IPS-15b (cell line): ENCODE measurements at regions not wholly inside any gene's neighbourhood (a gene's known extent, or its start where the extent isn't known, plus 50 kb on each side); places are given as distances from the start of the nearest gene placed in this dataset.
"Not testable (repeated sequence)": the region's sequence is repeated elsewhere in the genome, so short reads cannot be mapped to it uniquely, and the experiment has no call there.

ENCODE experiments used
- H3K27me3 ChIP-seq: one replicate; pipeline ENCODE4 v1.6.1; 2013; ENCODE audit warnings: low read length; ENCODE audit not compliant: control insufficient read depth, insufficient read depth
- H3K36me3 ChIP-seq: one replicate; pipeline ENCODE4 v1.6.1; 2013; ENCODE audit warnings: low read length; ENCODE audit not compliant: control insufficient read depth, insufficient read depth
- H3K4me1 ChIP-seq: one replicate; pipeline ENCODE4 v1.6.1; 2013; ENCODE audit warnings: mild to moderate bottlenecking, low read length; ENCODE audit not compliant: control insufficient read depth, insufficient read depth
- H3K4me3 ChIP-seq: one replicate; pipeline ENCODE4 v1.5.1; 2013; ENCODE audit warnings: low read depth, low read length
- H3K9ac ChIP-seq: one replicate; pipeline ENCODE4 v1.6.1; 2013; ENCODE audit warnings: low read depth, mild to moderate bottlenecking, low read length
- H3K9me3 ChIP-seq: one replicate; pipeline ENCODE4 v1.6.1; 2013; ENCODE audit warnings: mild to moderate bottlenecking, low read length; ENCODE audit not compliant: control insufficient read depth, insufficient read depth

GRCh38 chr20:47917549-47918070 is 132.3 kb upstream of the SULF2 start:
- Histone ChIP-seq H3K27me3 (no peaks in the 10 kb centered on the region), H3K9me3 (no peaks in the 10 kb centered on the region), H3K4me3 (no peak overlapping the region), H3K36me3 (no peaks in the 10 kb centered on the region), H3K4me1 (no peaks in the 10 kb centered on the region), H3K9ac (no peak overlapping the region)

- Histone ChIP-seq H3K27me3 (no peaks in the 10 kb centered on the region), H3K4me1 (no peaks in the 10 kb centered on the region), H3K9me3 (no peaks in the 10 kb centered on the region), H3K4me3 (no peak overlapping the region), H3K9ac (no peak overlapping the region), H3K36me3 (no peaks in the 10 kb centered on the region)
Measured at GRCh38 chr20:47915495-47915894, 130.2 kb upstream of the SULF2 start.

GRCh38 chr20:47914792-47915191 is 129.5 kb upstream of the SULF2 start:
- H3K27me3 ChIP-seq = no peaks in the 10 kb centered on the region
- no peaks in the 10 kb centered on the region for H3K9me3 ChIP-seq
- no peak overlapping the region for H3K4me3 ChIP-seq
- no peaks in the 10 kb centered on the region for H3K4me1 ChIP-seq
- no peaks in the 10 kb centered on the region for H3K36me3 ChIP-seq
- no peak overlapping the region for H3K9ac ChIP-seq

- not testable (repeated sequence) for H3K9me3 ChIP-seq, H3K36me3 ChIP-seq, H3K27me3 ChIP-seq, H3K4me1 ChIP-seq, H3K4me3 ChIP-seq, H3K9ac ChIP-seq
Measured at GRCh38 chr20:47912786-47913501, 127.7 kb upstream of the SULF2 start.

- H3K9ac ChIP-seq, H3K27me3 ChIP-seq, H3K4me1 ChIP-seq, H3K36me3 ChIP-seq, H3K4me3 ChIP-seq, H3K9me3 ChIP-seq: not testable (repeated sequence)
Measured at GRCh38 chr20:47912165-47912564, 126.9 kb upstream of the SULF2 start.

- not testable (repeated sequence) for H3K27me3 ChIP-seq, H3K4me1 ChIP-seq, H3K4me3 ChIP-seq, H3K9ac ChIP-seq, H3K9me3 ChIP-seq, H3K36me3 ChIP-seq
Measured at GRCh38 chr20:47909696-47910369, 124.6 kb upstream of the SULF2 start.

GRCh38 chr20:47908361-47909035 is 123.2 kb upstream of the SULF2 start:
- not testable (repeated sequence) for H3K4me1 ChIP-seq, H3K9me3 ChIP-seq, H3K36me3 ChIP-seq, H3K9ac ChIP-seq, H3K27me3 ChIP-seq, H3K4me3 ChIP-seq

GRCh38 chr20:47907951-47908350 is 122.7 kb upstream of the SULF2 start:
- H3K27me3 ChIP-seq, H3K9me3 ChIP-seq, H3K4me1 ChIP-seq, H3K9ac ChIP-seq, H3K36me3 ChIP-seq, H3K4me3 ChIP-seq: not testable (repeated sequence)

- no peak overlapping the region for H3K9ac ChIP-seq
- no peaks in the 10 kb centered on the region for H3K4me1 ChIP-seq
- no peaks in the 10 kb centered on the region for H3K27me3 ChIP-seq
- H3K9me3 ChIP-seq = no peaks in the 10 kb centered on the region
- H3K4me3 ChIP-seq = no peak overlapping the region
- no peaks in the 10 kb centered on the region for H3K36me3 ChIP-seq
Measured at GRCh38 chr20:47907031-47907675, 121.9 kb upstream of the SULF2 start.

- no peak overlapping the region for H3K9ac ChIP-seq
- no peaks in the 10 kb centered on the region for H3K27me3 ChIP-seq
- H3K4me3 ChIP-seq = no peak overlapping the region
- H3K36me3 ChIP-seq = no peaks in the 10 kb centered on the region
- no peaks in the 10 kb centered on the region for H3K9me3 ChIP-seq
- H3K4me1 ChIP-seq = no peaks in the 10 kb centered on the region
Measured at GRCh38 chr20:47906348-47906660, 121.0 kb upstream of the SULF2 start.

GRCh38 chr20:47905628-47906347 is 120.5 kb upstream of the SULF2 start:
- H3K27me3 ChIP-seq = no peaks in the 10 kb centered on the region
- H3K9me3 ChIP-seq = no peaks in the 10 kb centered on the region
- no peaks in the 10 kb centered on the region for H3K36me3 ChIP-seq
- no peak overlapping the region for H3K4me3 ChIP-seq
- no peak overlapping the region for H3K9ac ChIP-seq
- H3K4me1 ChIP-seq = no peaks in the 10 kb centered on the region
